HEK293 (cell line): ENCODE measurements at regions not wholly inside any gene's neighbourhood (a gene's known extent, or its start where the extent isn't known, plus 50 kb on each side); places are given as distances from the start of the nearest gene placed in this dataset.

Experiments
- CTCF ChIA-PET: fragments of 350-600 bp; formaldehyde crosslinking; extraction: SDS; loops from one replicate; lab custom pipeline; 2021; ENCODE audit warnings: antibody characterized with exemption; lab: Yijun Ruan, JAX
- POLR2A ChIA-PET: fragments of 300-600 bp; formaldehyde crosslinking; extraction: SDS; loops from one replicate; lab custom pipeline; 2020; ENCODE audit warnings: antibody characterized with exemption, inconsistent platforms; lab: Yijun Ruan, JAX
- H3K27ac ChIP-seq: fragments of 200-500 bp; sonication (Bioruptor generic); 2 replicates; pipeline ENCODE4 v1.5.1; 2014; ENCODE audit warnings: low read depth, low read length, control low read depth, inconsistent platforms; ENCODE audit errors: extremely low read depth
- H3K36me3 ChIP-seq, 2 experiments: fragments of 200-500 bp in 1 of 2; sonication (Bioruptor generic) in 1 of 2; 1 replicate in 1 of 2; 2 replicates in 1 of 2; pipeline ENCODE4 v1.5.1; 2014 to 2017; ENCODE audit warnings: inconsistent platforms in 2 of 2, low read length in 2 of 2; ENCODE audit not compliant: control insufficient read depth in 2 of 2, insufficient read depth in 1 of 2
- H3K4me1 ChIP-seq: fragments of 200-500 bp; sonication (Bioruptor generic); 2 replicates; pipeline ENCODE4 v1.5.1; 2014; ENCODE audit warnings: mild to moderate bottlenecking, low read length, inconsistent platforms; ENCODE audit not compliant: control insufficient read depth, insufficient read depth
- H3K4me3 ChIP-seq: 2 replicates; pipeline ENCODE4 v1.5.1; 2011; ENCODE audit warnings: low read depth, mild to moderate bottlenecking, control low read depth, low read length, moderate library complexity
- H3K9me3 ChIP-seq: fragments of 200-500 bp; sonication (Bioruptor generic); 2 replicates; pipeline ENCODE4 v1.5.1; 2014; ENCODE audit warnings: low read depth, low read length, inconsistent platforms; ENCODE audit not compliant: control insufficient read depth, insufficient read depth
- INSM2 ChIP-seq: fragments of 450-650 bp; formaldehyde crosslinking; IDR thresholded peaks from 2 replicates; pipeline ENCODE4 v1.5.1; 2016; ENCODE audit warnings: missing biosample characterization, missing genetic modification characterization
- PRDM10 ChIP-seq: fragments of 450-650 bp; formaldehyde crosslinking; IDR thresholded peaks from 2 replicates; pipeline ENCODE4 v1.5.1; 2016; ENCODE audit warnings: missing biosample characterization, missing genetic modification characterization
- PRDM2 ChIP-seq: fragments of 450-650 bp; formaldehyde crosslinking; IDR thresholded peaks from 2 replicates; pipeline ENCODE4 v1.5.1; 2016; ENCODE audit warnings: missing biosample characterization, missing genetic modification characterization, borderline replicate concordance
- SALL2 ChIP-seq: fragments of 450-650 bp; formaldehyde crosslinking; IDR thresholded peaks from 2 replicates; pipeline ENCODE4 v1.5.0; 2017; ENCODE audit warnings: missing biosample characterization, mild to moderate bottlenecking, missing genetic modification characterization, borderline replicate concordance
- SP3 ChIP-seq: fragments of 450-650 bp; formaldehyde crosslinking; IDR thresholded peaks from 2 replicates; pipeline ENCODE4 v1.5.1; 2016; ENCODE audit warnings: missing biosample characterization, missing genetic modification characterization
- ZBTB48 ChIP-seq: fragments of 450-650 bp; formaldehyde crosslinking; IDR thresholded peaks from 2 replicates; pipeline ENCODE4 v1.5.1; 2016; ENCODE audit warnings: missing biosample characterization, missing genetic modification characterization
- ZFHX2 ChIP-seq: fragments of 450-650 bp; formaldehyde crosslinking; conservative IDR thresholded peaks from 2 replicates; pipeline ENCODE4 v1.5.1; 2016; ENCODE audit warnings: missing biosample characterization, missing genetic modification characterization
- ZFP37 ChIP-seq: fragments of 450-650 bp; formaldehyde crosslinking; IDR thresholded peaks from 2 replicates; pipeline ENCODE4 v1.5.1; 2016; ENCODE audit warnings: missing biosample characterization, missing genetic modification characterization
- ZNF114 ChIP-seq: fragments of 450-650 bp; formaldehyde crosslinking; IDR thresholded peaks from 2 replicates; pipeline ENCODE4 v1.5.0; 2017; ENCODE audit warnings: missing biosample characterization, missing genetic modification characterization
- ZNF202 ChIP-seq: fragments of 450-650 bp; formaldehyde crosslinking; IDR thresholded peaks from 2 replicates; pipeline ENCODE4 v1.5.1; 2016; ENCODE audit warnings: missing biosample characterization, missing genetic modification characterization, borderline replicate concordance
- ZNF391 ChIP-seq: fragments of 450-650 bp; formaldehyde crosslinking; IDR thresholded peaks from 2 replicates; pipeline ENCODE4 v1.5.1; 2016; ENCODE audit warnings: low read depth, missing biosample characterization, missing genetic modification characterization, borderline replicate concordance
- ZNF416 ChIP-seq: fragments of 450-650 bp; formaldehyde crosslinking; IDR thresholded peaks from 2 replicates; pipeline ENCODE4 v1.5.1; 2016; ENCODE audit warnings: missing biosample characterization, missing genetic modification characterization
- ZNF549 ChIP-seq: fragments of 450-650 bp; IDR thresholded peaks from 2 replicates; pipeline ENCODE4 v1.5.1; 2018; ENCODE audit warnings: missing biosample characterization, missing genetic modification characterization, mild to moderate bottlenecking, inconsistent platforms, moderate library complexity
- ZNF624 ChIP-seq: fragments of 450-650 bp; formaldehyde crosslinking; IDR thresholded peaks from 2 replicates; pipeline ENCODE4 v1.5.1; 2017; ENCODE audit warnings: missing biosample characterization, missing genetic modification characterization
- ZNF670 ChIP-seq: fragments of 450-650 bp; formaldehyde crosslinking; IDR thresholded peaks from 2 replicates; pipeline ENCODE4 v1.5.1; 2016; ENCODE audit warnings: missing biosample characterization, missing genetic modification characterization, low read depth
- ZNF777 ChIP-seq: fragments of 450-650 bp; formaldehyde crosslinking; IDR thresholded peaks from 2 replicates; pipeline ENCODE4 v1.5.1; 2017; ENCODE audit warnings: missing biosample characterization, missing genetic modification characterization, borderline replicate concordance
- TF ChIP-seq, protein P1 (sequence below): fragments of 450-650 bp; formaldehyde crosslinking; IDR thresholded peaks from 2 replicates; pipeline ENCODE4 v1.5.0; 2017; ENCODE audit warnings: missing biosample characterization, missing genetic modification characterization, borderline replicate concordance
- TF ChIP-seq, protein P2 (sequence below): fragments of 450-650 bp; formaldehyde crosslinking; IDR thresholded peaks from 2 replicates; pipeline ENCODE4 v1.5.1; 2017; ENCODE audit warnings: missing biosample characterization, missing genetic modification characterization
- TF ChIP-seq, protein P3 (sequence below): fragments of 450-650 bp; formaldehyde crosslinking; IDR thresholded peaks from 2 replicates; pipeline ENCODE4 v1.5.1; 2016; ENCODE audit warnings: missing biosample characterization, missing genetic modification characterization

GRCh38 chr3:14595561-14595960 lies 55.4 kb upstream of the GRIP2 start (continued):
- TF ChIP-seq PRDM10 (tag by site-specific recombination) (no peak), ZNF777 (tag by site-specific recombination) (no peak), INSM2 (tag by site-specific recombination) (no peak)

DNA sequence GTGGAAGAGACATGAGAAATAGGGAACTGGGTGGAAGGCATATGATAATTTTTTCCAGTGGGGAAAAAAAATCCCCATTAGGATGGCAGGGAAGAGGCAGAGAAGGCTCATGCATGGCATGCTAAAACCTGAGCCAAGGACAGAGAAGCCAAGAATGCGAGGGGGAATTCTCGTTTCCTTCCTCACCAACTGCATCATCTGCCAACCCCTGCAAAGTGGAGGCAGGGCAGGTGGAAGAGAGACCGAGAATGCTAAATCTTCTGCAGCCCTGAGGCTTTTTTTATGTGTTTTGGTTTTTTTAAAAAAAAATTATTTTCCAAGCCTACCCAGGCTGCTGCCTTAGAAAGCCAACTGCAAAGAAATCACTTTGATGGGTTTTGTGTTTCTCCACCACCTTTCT lies 54.3 kb upstream of the CCDC174 start:
- no peaks in the 10 kb centered on the region for H3K9me3 ChIP-seq
- H3K4me3 ChIP-seq: no peak overlapping the region
- H3K4me1 ChIP-seq: no peaks in the 10 kb centered on the region
- no peaks in the 10 kb centered on the region for H3K36me3 ChIP-seq
- CTCF ChIA-PET: interaction anchor here (0.7 kb wide), 1 partner anchor 318 kb away, joined by 3 read pairs; no protein-coding TSS in a partner anchor
- no peak overlapping the region for H3K27ac ChIP-seq
- POLR2A ChIA-PET: no interaction called here
- no peak for TF ChIP-seq SP3 (tag by site-specific recombination)
- no peak for TF ChIP-seq ZNF670 (tag by site-specific recombination)
- TF ChIP-seq, protein P1, sequence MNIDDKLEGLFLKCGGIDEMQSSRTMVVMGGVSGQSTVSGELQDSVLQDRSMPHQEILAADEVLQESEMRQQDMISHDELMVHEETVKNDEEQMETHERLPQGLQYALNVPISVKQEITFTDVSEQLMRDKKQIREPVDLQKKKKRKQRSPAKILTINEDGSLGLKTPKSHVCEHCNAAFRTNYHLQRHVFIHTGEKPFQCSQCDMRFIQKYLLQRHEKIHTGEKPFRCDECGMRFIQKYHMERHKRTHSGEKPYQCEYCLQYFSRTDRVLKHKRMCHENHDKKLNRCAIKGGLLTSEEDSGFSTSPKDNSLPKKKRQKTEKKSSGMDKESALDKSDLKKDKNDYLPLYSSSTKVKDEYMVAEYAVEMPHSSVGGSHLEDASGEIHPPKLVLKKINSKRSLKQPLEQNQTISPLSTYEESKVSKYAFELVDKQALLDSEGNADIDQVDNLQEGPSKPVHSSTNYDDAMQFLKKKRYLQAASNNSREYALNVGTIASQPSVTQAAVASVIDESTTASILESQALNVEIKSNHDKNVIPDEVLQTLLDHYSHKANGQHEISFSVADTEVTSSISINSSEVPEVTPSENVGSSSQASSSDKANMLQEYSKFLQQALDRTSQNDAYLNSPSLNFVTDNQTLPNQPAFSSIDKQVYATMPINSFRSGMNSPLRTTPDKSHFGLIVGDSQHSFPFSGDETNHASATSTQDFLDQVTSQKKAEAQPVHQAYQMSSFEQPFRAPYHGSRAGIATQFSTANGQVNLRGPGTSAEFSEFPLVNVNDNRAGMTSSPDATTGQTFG (tag by site-specific recombination): no peak
- no peak for TF ChIP-seq SALL2 (tag by site-specific recombination)
- TF ChIP-seq ZNF549 (tag by site-specific recombination): no peak
- TF ChIP-seq ZNF114 (tag by site-specific recombination): no peak
- TF ChIP-seq ZNF624 (tag by site-specific recombination): no peak
- no peak for TF ChIP-seq ZBTB48
- TF ChIP-seq ZFHX2 (tag by site-specific recombination): no peak
- TF ChIP-seq, protein P2, sequence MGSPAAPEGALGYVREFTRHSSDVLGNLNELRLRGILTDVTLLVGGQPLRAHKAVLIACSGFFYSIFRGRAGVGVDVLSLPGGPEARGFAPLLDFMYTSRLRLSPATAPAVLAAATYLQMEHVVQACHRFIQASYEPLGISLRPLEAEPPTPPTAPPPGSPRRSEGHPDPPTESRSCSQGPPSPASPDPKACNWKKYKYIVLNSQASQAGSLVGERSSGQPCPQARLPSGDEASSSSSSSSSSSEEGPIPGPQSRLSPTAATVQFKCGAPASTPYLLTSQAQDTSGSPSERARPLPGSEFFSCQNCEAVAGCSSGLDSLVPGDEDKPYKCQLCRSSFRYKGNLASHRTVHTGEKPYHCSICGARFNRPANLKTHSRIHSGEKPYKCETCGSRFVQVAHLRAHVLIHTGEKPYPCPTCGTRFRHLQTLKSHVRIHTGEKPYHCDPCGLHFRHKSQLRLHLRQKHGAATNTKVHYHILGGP (tag by site-specific recombination): no peak
- TF ChIP-seq ZFP37 (tag by site-specific recombination): no peak
- TF ChIP-seq ZNF202 (tag by site-specific recombination): no peak
- TF ChIP-seq, protein P3, sequence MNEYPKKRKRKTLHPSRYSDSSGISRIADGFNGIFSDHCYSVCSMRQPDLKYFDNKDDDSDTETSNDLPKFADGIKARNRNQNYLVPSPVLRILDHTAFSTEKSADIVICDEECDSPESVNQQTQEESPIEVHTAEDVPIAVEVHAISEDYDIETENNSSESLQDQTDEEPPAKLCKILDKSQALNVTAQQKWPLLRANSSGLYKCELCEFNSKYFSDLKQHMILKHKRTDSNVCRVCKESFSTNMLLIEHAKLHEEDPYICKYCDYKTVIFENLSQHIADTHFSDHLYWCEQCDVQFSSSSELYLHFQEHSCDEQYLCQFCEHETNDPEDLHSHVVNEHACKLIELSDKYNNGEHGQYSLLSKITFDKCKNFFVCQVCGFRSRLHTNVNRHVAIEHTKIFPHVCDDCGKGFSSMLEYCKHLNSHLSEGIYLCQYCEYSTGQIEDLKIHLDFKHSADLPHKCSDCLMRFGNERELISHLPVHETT (tag by site-specific recombination): no peak
- TF ChIP-seq PRDM2 (tag by site-specific recombination): no peak
- TF ChIP-seq ZNF391 (tag by site-specific recombination): no peak
- TF ChIP-seq ZNF416: no peak
